RWPE1 (cell line): ENCODE measurements at regions not wholly inside any gene's neighbourhood (a gene's known extent, or its start where the extent isn't known, plus 50 kb on each side); places are given as distances from the start of the nearest gene placed in this dataset.

ENCODE experiments used
- CTCF ChIA-PET: fragments of 350-600 bp; sonication (Branson Sonifier 250); formaldehyde crosslinking; extraction: SDS; loops from one replicate; lab custom pipeline; 2021; lab: Yijun Ruan, JAX
- POLR2A ChIA-PET: fragments of 400-600 bp; formaldehyde crosslinking; extraction: SDS; loops from one replicate; lab custom pipeline; 2020; ENCODE audit warnings: antibody characterized with exemption; ENCODE audit not compliant: low non-redundant PET; lab: Yijun Ruan, JAX
- DNase-seq: peaks from one replicate; pipeline ENCODE4 v3.0.0; 2012; ENCODE audit warnings: low spot score
- H3K27ac ChIP-seq: fragments of 450-650 bp; 2 replicates; pipeline ENCODE4 v1.5.1; 2017
- TF ChIP-seq, protein P1 (sequence below): fragments of 450-650 bp; conservative IDR thresholded peaks from 2 replicates; pipeline ENCODE4 v1.5.1; 2017; ENCODE audit warnings: low read depth, mild to moderate bottlenecking

DNA sequence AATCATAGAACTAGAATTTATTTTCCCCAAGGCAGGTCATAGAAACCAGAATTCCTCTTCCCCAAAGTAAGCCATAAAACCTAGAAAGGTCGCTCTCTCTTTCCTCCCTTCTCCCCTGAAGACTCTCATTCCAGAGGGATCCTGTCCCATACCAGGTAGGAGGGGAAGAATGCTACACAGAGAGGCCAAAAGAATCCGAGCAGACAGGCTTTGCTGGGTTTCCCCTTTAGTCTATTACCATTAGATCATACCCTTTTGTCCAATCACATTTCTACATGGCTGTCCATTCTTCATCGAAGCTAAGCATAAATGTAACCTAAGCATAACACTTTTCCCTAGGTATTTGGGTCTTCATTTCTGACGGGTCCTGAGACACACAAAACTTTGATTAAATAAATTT, 204.5 kb downstream of the SPTSSA start:
- ChIA-PET POLR2A (no interaction called here), CTCF (no interaction called here)
- no peak for DNase-seq
- TF ChIP-seq, protein P1, sequence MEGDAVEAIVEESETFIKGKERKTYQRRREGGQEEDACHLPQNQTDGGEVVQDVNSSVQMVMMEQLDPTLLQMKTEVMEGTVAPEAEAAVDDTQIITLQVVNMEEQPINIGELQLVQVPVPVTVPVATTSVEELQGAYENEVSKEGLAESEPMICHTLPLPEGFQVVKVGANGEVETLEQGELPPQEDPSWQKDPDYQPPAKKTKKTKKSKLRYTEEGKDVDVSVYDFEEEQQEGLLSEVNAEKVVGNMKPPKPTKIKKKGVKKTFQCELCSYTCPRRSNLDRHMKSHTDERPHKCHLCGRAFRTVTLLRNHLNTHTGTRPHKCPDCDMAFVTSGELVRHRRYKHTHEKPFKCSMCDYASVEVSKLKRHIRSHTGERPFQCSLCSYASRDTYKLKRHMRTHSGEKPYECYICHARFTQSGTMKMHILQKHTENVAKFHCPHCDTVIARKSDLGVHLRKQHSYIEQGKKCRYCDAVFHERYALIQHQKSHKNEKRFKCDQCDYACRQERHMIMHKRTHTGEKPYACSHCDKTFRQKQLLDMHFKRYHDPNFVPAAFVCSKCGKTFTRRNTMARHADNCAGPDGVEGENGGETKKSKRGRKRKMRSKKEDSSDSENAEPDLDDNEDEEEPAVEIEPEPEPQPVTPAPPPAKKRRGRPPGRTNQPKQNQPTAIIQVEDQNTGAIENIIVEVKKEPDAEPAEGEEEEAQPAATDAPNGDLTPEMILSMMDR = no peak
- no peak overlapping the region for H3K27ac ChIP-seq

DNA sequence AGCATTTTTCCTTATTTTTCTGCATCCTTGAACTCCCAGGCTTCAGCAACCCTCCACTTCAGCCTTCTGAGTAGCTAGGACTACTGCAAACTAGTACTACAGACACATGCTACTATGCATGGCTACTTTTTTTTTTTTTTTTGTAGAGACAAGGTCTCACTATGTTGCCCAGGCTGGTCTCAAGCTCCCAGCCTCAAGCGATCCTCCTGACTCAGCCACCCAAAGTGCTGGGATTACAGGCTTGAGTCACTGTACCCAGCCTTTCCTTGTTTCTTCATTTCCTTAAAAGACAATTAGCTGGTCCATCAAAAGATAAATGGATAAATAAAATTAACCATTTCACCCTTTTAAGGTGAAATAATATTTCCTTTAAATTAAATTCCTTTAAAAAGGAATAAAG, 205.8 kb downstream of the SPTSSA start:
- no peak overlapping the region for H3K27ac ChIP-seq
- TF ChIP-seq, protein P1 = no peak
- POLR2A ChIA-PET = no interaction called here
- no peak for DNase-seq
- CTCF ChIA-PET = interaction anchor here (0.7 to 1.2 kb wide), 2 partner anchors 67 to 467 kb away, joined by 3 to 5 read pairs; no protein-coding TSS in a partner anchor

DNA sequence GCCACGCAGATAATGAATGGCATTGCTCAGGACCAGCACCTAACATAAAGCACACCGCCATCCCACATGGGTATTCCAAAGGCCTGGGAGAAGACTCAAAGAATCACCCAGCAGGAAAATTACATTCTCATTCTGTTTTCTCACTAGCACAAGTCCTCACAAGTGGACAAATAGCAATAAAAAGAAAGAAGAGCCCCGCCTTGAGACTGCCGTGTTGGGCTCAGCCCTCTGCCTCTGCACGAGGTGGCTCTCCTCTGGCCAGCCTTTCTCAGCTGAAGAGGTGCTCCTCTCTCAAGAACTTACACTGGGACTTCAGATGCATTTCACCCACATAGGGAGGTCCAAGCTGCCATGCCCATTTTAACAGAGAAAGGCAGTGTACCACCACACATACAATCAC, 207.5 kb downstream of the SPTSSA start:
- DNase-seq = no peak
- TF ChIP-seq, protein P1 = no peak
- no peak overlapping the region for H3K27ac ChIP-seq
- ChIA-PET CTCF (no interaction called here), POLR2A (no interaction called here)

DNA sequence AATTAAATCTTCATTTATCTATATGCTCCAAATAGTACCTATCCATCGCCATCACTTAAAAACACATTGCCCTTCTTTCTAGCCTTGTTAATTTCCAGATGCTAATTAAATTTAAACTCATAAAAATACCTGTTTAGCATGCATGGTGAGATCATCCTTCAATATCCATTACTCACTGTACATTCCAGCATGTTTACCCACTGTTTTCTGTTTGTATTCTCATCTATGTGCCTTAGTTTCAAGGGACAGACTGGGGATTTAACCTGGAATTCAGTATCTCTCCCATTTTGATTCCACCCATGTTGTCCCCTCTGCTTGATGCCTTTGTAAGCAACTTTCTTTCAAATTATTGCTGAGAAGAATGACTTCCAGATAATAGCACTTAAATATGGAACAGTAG, 208.0 kb downstream of the SPTSSA start:
- CTCF ChIA-PET = no interaction called here
- TF ChIP-seq, protein P1 = no peak
- H3K27ac ChIP-seq = no peak overlapping the region
- POLR2A ChIA-PET = no interaction called here
- DNase-seq = no peak

DNA sequence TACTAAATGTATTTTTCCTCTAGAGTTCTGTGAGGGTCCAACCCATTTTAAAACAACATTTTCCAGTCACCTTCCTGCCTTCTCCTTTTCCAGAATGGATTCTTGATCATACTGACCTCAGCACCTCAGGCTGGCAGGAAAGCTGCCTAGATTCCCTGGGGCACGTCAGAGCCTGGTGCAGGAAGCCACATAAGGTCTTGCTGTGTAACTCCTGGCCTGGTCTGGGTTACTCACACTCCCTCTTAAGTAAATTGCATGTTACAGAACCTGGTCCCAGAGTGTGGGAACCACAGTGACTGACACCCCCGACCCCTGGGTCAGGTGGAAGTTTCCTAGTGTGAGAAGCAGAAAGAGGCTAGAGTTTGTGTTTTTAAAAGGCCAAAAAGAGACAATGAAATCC, 209.8 kb downstream of the SPTSSA start:
- DNase-seq = no peak
- CTCF ChIA-PET = no interaction called here
- POLR2A ChIA-PET = no interaction called here
- no peak overlapping the region for H3K27ac ChIP-seq
- TF ChIP-seq, protein P1 = no peak

DNA sequence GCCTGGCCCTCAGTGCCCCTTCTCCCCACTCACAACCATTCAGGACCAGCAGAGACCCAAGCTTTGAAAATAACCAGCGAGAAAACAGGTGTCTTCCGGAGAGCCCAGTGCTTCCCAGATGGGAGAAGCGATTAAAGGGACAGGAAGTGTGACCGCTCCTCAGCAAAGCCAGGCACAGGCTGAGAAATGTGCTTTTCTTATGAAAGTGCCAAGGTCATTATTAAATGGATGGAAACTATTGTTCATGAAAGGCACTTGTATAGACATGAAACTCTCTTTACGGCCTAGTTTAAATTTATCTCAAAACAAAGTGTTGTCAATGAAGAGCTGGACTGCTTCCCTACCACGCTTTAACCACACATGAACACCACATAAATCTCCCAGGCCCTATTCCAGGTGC, 210.4 kb downstream of the SPTSSA start:
- ChIA-PET CTCF (no interaction called here), POLR2A (no interaction called here)
- no peak for DNase-seq
- no peak overlapping the region for H3K27ac ChIP-seq
- TF ChIP-seq, protein P1 = no peak
